ENCODE measurements at regions not wholly inside any gene's neighbourhood (a gene's known extent, or its start where the extent isn't known, plus 50 kb on each side); places are given as distances from the start of the nearest gene placed in this dataset.
A peak's percentile ranks its signal among the peaks of the same experiment; 100 is the strongest.

DNA sequence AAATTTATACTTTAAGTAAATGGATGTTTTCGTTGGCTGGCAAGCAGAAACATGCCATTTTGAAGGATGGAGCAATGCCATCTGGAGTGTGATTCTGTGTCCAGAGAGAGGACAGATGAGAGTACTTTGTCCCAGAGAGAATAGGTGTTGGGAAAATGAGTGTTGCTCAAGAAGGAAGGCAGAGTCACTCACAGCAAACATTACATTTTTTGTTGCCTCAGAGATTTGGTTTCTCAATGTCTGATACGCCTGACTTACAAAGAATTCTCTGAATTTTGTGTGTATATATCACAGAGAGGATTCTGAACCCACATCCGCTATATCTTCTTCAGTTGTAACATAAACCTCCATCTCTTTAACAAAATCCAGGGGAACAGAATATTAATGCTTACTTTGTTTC lies 102.8 kb upstream of the PCDH18 start:
- ChIA-PET POLR2A (no interaction called here), CTCF (no interaction called here)
- Histone ChIP-seq H3K27ac (ENCODE audit: extremely low read depth, low read depth, low read length) (no peak overlapping the region), H3K9me3 (ENCODE audit: control insufficient read depth, insufficient read depth, low read depth, low read length) (no peaks in the 10 kb centered on the region), H3K4me1 (ENCODE audit: control insufficient read depth, insufficient read depth, low read length) (no peaks in the 10 kb centered on the region), H3K4me3 (ENCODE audit: low read depth, low read length) (no peak overlapping the region), H3K36me3 (ENCODE audit: control insufficient read depth in 2 of 2, insufficient read depth in 1 of 2, low read length in 2 of 2) (no peaks in the 10 kb centered on the region)
- TF ChIP-seq ZNF239 (tag by site-specific recombination; IDR thresholded peaks at IDR 0.05) (no peak), ZNF561 (tag by site-specific recombination; IDR thresholded peaks at IDR 0.05; ENCODE audit: borderline replicate concordance) (no peak), ZNF341 (tag by site-specific recombination; IDR thresholded peaks at IDR 0.05; ENCODE audit: low read depth) (no peak), ZNF792 (tag by site-specific recombination; IDR thresholded peaks at IDR 0.05) (no peak), ZNF121 (tag by site-specific recombination; IDR thresholded peaks at IDR 0.05) (no peak), ZBTB17 (tag by site-specific recombination; IDR thresholded peaks at IDR 0.05) (no peak), EGR2 (tag by site-specific recombination; IDR thresholded peaks at IDR 0.05; ENCODE audit: low read depth) (no peak), ZNF791 (tag by site-specific recombination; IDR thresholded peaks at IDR 0.05) (no peak), KLF16 (tag by site-specific recombination; IDR thresholded peaks at IDR 0.05) (no peak)
- TF ChIP-seq, protein P1, sequence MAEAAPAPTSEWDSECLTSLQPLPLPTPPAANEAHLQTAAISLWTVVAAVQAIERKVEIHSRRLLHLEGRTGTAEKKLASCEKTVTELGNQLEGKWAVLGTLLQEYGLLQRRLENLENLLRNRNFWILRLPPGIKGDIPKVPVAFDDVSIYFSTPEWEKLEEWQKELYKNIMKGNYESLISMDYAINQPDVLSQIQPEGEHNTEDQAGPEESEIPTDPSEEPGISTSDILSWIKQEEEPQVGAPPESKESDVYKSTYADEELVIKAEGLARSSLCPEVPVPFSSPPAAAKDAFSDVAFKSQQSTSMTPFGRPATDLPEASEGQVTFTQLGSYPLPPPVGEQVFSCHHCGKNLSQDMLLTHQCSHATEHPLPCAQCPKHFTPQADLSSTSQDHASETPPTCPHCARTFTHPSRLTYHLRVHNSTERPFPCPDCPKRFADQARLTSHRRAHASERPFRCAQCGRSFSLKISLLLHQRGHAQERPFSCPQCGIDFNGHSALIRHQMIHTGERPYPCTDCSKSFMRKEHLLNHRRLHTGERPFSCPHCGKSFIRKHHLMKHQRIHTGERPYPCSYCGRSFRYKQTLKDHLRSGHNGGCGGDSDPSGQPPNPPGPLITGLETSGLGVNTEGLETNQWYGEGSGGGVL (tag by site-specific recombination; IDR thresholded peaks at IDR 0.05) = no peak
- TF ChIP-seq, protein P2, sequence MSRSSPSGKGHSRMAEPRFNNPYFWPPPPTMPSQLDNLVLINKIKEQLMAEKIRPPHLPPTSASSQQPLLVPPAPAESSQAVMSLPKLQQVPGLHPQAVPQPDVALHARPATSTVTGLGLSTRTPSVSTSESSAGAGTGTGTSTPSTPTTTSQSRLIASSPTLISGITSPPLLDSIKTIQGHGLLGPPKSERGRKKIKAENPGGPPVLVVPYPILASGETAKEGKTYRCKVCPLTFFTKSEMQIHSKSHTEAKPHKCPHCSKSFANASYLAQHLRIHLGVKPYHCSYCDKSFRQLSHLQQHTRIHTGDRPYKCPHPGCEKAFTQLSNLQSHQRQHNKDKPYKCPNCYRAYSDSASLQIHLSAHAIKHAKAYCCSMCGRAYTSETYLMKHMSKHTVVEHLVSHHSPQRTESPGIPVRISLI (tag by site-specific recombination; IDR thresholded peaks at IDR 0.05) = no peak
- TF ChIP-seq, protein P3, sequence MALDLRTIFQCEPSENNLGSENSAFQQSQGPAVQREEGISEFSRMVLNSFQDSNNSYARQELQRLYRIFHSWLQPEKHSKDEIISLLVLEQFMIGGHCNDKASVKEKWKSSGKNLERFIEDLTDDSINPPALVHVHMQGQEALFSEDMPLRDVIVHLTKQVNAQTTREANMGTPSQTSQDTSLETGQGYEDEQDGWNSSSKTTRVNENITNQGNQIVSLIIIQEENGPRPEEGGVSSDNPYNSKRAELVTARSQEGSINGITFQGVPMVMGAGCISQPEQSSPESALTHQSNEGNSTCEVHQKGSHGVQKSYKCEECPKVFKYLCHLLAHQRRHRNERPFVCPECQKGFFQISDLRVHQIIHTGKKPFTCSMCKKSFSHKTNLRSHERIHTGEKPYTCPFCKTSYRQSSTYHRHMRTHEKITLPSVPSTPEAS (tag by site-specific recombination; IDR thresholded peaks at IDR 0.05) = no peak
- TF ChIP-seq, protein P4, sequence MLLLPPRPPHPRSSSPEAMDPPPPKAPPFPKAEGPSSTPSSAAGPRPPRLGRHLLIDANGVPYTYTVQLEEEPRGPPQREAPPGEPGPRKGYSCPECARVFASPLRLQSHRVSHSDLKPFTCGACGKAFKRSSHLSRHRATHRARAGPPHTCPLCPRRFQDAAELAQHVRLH (tag by site-specific recombination; IDR thresholded peaks at IDR 0.05) = no peak

DNA sequence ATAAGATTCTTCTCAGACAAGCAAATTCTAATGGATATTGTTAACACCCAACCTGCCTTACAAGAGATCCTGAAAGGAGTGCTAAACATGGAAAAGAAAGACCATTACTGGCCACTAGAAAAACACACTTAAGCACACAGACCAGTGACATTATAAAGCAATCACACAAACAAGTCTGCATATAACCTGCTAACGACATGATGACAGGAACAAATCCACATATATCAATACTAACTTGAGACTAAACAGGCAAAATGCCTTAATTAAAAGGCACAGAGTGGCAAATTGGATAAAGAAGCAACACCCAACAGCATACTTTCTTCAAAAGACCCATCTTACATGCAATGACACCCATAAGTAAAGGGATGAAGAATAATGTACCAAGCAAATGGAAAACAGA lies 100.5 kb upstream of the PCDH18 start:
- TF ChIP-seq ZNF558 (tag by site-specific recombination; IDR thresholded peaks at IDR 0.05) = peak; percentile 96
- no peak for TF ChIP-seq ZNF19 (tag by site-specific recombination; IDR thresholded peaks at IDR 0.05; ENCODE audit: low read depth)
- ChIA-PET POLR2A (no interaction called here), CTCF (no interaction called here)
- Histone ChIP-seq H3K4me3 (ENCODE audit: low read depth, low read length) (no peak overlapping the region), H3K9me3 (ENCODE audit: control insufficient read depth, insufficient read depth, low read depth, low read length) (no peaks in the 10 kb centered on the region), H3K27ac (ENCODE audit: extremely low read depth, low read depth, low read length) (no peak overlapping the region), H3K4me1 (ENCODE audit: control insufficient read depth, insufficient read depth, low read length) (no peaks in the 10 kb centered on the region), H3K36me3 (ENCODE audit: control insufficient read depth in 2 of 2, insufficient read depth in 1 of 2, low read length in 2 of 2) (no peaks in the 10 kb centered on the region)

DNA sequence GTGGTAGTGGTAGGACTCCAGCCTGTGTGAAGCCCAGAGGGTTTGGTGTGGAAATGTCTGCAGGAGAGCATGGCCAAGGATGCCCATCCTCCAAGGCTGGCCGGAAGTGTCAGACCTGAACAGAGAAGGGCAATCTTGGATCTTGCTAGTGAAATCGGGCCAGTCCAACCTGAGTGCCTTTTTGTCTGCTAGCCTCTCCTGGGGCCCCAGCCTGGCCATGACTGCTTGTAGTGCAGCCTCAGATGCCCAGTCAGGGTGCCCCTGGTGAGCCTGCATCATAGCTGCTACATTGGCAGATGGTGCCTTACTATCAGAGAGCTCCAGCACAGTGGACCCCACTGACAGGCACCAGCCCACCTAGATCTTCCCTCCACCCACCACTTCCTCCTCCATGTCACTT lies 99.3 kb upstream of the PCDH18 start:
- Histone ChIP-seq H3K27ac (ENCODE audit: extremely low read depth, low read depth, low read length) (no peak overlapping the region), H3K9me3 (ENCODE audit: control insufficient read depth, insufficient read depth, low read depth, low read length) (no peaks in the 10 kb centered on the region), H3K36me3 (ENCODE audit: control insufficient read depth in 2 of 2, insufficient read depth in 1 of 2, low read length in 2 of 2) (no peaks in the 10 kb centered on the region), H3K4me3 (ENCODE audit: low read depth, low read length) (no peak overlapping the region), H3K4me1 (ENCODE audit: control insufficient read depth, insufficient read depth, low read length) (no peaks in the 10 kb centered on the region)
- ChIA-PET CTCF (interaction anchor here (0.6 kb wide), 1 partner anchor 438 kb away, joined by 3 read pairs; no protein-coding TSS in a partner anchor), POLR2A (no interaction called here)
- no peak for TF ChIP-seq ZNF670 (tag by site-specific recombination; IDR thresholded peaks at IDR 0.05; ENCODE audit: low read depth)
- TF ChIP-seq GLI2 (tag by site-specific recombination; IDR thresholded peaks at IDR 0.05; ENCODE audit: borderline replicate concordance, low read depth) = no peak
- TF ChIP-seq, protein P4 (tag by site-specific recombination; IDR thresholded peaks at IDR 0.05) = no peak
- TF ChIP-seq ZNF837 (tag by site-specific recombination; IDR thresholded peaks at IDR 0.05) = no peak
- TF ChIP-seq, protein P5, sequence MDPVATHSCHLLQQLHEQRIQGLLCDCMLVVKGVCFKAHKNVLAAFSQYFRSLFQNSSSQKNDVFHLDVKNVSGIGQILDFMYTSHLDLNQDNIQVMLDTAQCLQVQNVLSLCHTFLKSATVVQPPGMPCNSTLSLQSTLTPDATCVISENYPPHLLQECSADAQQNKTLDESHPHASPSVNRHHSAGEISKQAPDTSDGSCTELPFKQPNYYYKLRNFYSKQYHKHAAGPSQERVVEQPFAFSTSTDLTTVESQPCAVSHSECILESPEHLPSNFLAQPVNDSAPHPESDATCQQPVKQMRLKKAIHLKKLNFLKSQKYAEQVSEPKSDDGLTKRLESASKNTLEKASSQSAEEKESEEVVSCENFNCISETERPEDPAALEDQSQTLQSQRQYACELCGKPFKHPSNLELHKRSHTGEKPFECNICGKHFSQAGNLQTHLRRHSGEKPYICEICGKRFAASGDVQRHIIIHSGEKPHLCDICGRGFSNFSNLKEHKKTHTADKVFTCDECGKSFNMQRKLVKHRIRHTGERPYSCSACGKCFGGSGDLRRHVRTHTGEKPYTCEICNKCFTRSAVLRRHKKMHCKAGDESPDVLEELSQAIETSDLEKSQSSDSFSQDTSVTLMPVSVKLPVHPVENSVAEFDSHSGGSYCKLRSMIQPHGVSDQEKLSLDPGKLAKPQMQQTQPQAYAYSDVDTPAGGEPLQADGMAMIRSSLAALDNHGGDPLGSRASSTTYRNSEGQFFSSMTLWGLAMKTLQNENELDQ (tag by site-specific recombination; IDR thresholded peaks at IDR 0.05; ENCODE audit: low read depth) = no peak
- no peak for TF ChIP-seq ZNF248 (tag by site-specific recombination; IDR thresholded peaks at IDR 0.05)
- TF ChIP-seq ZNF664 (tag by site-specific recombination; IDR thresholded peaks at IDR 0.05) = no peak
- no peak for TF ChIP-seq ZNF571 (tag by site-specific recombination; IDR thresholded peaks at IDR 0.05)

Data from HEK293 (cell line).